ENCODE measurements at regions not wholly inside any gene's neighbourhood (a gene's known extent, or its start where the extent isn't known, plus 50 kb on each side); places are given as distances from the start of the nearest gene placed in this dataset.

GRCh38 chr1:199067483-199067882 is 428.6 kb downstream of the PTPRC start:
- TF ChIP-seq, protein P1, sequence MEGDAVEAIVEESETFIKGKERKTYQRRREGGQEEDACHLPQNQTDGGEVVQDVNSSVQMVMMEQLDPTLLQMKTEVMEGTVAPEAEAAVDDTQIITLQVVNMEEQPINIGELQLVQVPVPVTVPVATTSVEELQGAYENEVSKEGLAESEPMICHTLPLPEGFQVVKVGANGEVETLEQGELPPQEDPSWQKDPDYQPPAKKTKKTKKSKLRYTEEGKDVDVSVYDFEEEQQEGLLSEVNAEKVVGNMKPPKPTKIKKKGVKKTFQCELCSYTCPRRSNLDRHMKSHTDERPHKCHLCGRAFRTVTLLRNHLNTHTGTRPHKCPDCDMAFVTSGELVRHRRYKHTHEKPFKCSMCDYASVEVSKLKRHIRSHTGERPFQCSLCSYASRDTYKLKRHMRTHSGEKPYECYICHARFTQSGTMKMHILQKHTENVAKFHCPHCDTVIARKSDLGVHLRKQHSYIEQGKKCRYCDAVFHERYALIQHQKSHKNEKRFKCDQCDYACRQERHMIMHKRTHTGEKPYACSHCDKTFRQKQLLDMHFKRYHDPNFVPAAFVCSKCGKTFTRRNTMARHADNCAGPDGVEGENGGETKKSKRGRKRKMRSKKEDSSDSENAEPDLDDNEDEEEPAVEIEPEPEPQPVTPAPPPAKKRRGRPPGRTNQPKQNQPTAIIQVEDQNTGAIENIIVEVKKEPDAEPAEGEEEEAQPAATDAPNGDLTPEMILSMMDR (IDR thresholded peaks at IDR 0.05), result no peak
- no peak for TF ChIP-seq POLR2A (IDR thresholded peaks at IDR 0.05)

DNA sequence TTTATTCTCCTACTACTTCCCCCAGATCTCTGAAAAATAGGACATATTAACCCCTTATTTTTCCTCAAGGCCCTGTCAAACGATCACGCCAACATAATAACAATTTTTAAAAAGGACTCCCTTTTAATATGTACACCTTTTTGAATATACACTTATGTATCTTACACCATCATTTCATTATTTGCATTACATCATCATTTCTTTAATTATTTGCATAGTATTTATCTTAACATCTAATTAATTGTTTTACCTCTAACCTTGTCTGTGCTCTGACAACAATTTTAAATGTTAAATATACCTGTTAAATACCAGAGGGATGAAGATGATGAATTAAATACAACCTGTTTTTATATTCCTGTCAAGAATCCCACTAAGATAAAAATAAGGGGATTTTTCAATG is 432.2 kb downstream of the PTPRC start:
- Histone ChIP-seq H3K9me3 (no peaks in the 10 kb centered on the region), H3K36me3 (no peaks in the 10 kb centered on the region), H3K4me3 (replicated peaks in 1 of 3) (no peak overlapping the region), H3K27me3 (no peaks in the 10 kb centered on the region), H3K27ac (no peak overlapping the region), H3K4me1 (no peaks in the 10 kb centered on the region)
- no peak for DNase-seq
- intact Hi-C loops (cut with DNase I), result no loop called here
- WGBS, 2 donors, result 97 to 98% methylated on average over 2 of the region's 2 CpGs
- TF ChIP-seq, protein P1 (IDR thresholded peaks at IDR 0.05), result no peak
- TF ChIP-seq POLR2A (IDR thresholded peaks at IDR 0.05), result no peak

More at GRCh38 chr1:199067483-199067882, 428.6 kb downstream of the PTPRC start:
- H3K4me1 ChIP-seq, result no peaks in the 10 kb centered on the region
- no peaks in the 10 kb centered on the region for H3K36me3 ChIP-seq
- H3K27ac ChIP-seq, result no peak overlapping the region
- WGBS, 2 donors, result 84 to 92% methylated on average over 2 of the region's 2 CpGs
- DNase-seq, result no peak
- no peaks in the 10 kb centered on the region for H3K9me3 ChIP-seq
- H3K4me3 ChIP-seq (replicated peaks in 1 of 3), result no peak overlapping the region
- no peaks in the 10 kb centered on the region for H3K27me3 ChIP-seq
- intact Hi-C loops (cut with DNase I), result no loop called here

DNA sequence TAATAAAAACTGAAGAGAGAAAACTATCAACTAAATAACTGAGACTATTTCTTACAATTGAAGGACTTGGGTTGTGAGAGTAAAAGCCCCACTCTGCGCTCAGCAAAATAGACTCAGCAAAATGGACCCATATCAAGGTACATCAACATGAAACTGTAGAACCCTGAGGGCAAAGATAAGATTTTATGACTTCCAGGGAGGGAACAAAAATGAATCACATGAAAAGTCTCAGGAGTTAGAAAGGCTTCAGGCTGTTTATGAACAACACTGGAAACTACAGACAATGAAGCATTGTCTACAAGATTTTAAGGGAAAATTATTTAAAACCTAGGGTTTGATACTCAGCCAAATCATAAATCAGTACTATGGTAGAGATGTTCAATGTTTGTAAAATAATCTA is 434.3 kb downstream of the PTPRC start:
- intact Hi-C loops (cut with DNase I), result no loop called here
- 93 to 95% methylated on average over 1 of the region's 1 CpG for WGBS, 2 donors
- H3K4me1 ChIP-seq, result no peaks in the 10 kb centered on the region
- no peak overlapping the region for H3K27ac ChIP-seq
- H3K27me3 ChIP-seq, result no peaks in the 10 kb centered on the region
- TF ChIP-seq POLR2A (IDR thresholded peaks at IDR 0.05), result no peak
- TF ChIP-seq, protein P1 (IDR thresholded peaks at IDR 0.05), result no peak
- no peaks in the 10 kb centered on the region for H3K9me3 ChIP-seq
- DNase-seq, result no peak
- no peaks in the 10 kb centered on the region for H3K36me3 ChIP-seq
- H3K4me3 ChIP-seq (replicated peaks in 1 of 3), result no peak overlapping the region

DNA sequence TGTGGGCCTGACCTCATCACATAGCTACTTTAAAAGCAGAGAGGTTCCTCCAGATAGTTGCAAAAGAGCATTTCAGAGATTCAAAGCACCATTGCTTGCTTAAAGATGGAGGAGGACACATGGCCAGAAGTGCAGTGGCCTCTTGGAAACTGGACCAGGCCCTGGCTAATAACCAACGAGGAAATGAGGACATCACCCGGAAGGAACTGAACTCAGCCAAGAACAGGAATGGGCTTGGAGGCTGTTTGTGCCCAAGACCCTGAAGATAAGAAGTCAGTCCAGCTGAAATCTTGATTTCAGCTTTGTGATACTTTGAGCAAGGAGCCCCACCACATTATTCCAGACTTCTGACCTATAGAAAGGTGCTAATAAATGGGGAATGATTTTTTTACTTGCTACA is 437.0 kb downstream of the PTPRC start:
- Histone ChIP-seq H3K36me3 (no peaks in the 10 kb centered on the region), H3K4me1 (no peaks in the 10 kb centered on the region), H3K4me3 (replicated peaks in 1 of 3) (no peak overlapping the region), H3K27ac (no peak overlapping the region), H3K27me3 (no peaks in the 10 kb centered on the region), H3K9me3 (no peaks in the 10 kb centered on the region)
- intact Hi-C loops (cut with DNase I), result no loop called here
- TF ChIP-seq, protein P1 (IDR thresholded peaks at IDR 0.05), result no peak
- no peak for TF ChIP-seq POLR2A (IDR thresholded peaks at IDR 0.05)
- DNase-seq, result no peak
- 68 to 78% methylated on average over 2 of the region's 2 CpGs for WGBS, 2 donors

GRCh38 chr1:199079994-199080393 is 441.2 kb downstream of the PTPRC start:
- Histone ChIP-seq H3K36me3 (no peaks in the 10 kb centered on the region), H3K27me3 (no peaks in the 10 kb centered on the region), H3K4me1 (no peaks in the 10 kb centered on the region), H3K27ac (no peak overlapping the region), H3K4me3 (replicated peaks in 1 of 3) (no peak overlapping the region), H3K9me3 (no peaks in the 10 kb centered on the region)
- TF ChIP-seq POLR2A (IDR thresholded peaks at IDR 0.05), result no peak
- TF ChIP-seq, protein P1 (IDR thresholded peaks at IDR 0.05), result no peak
- intact Hi-C loops (cut with DNase I), result no loop called here
- no peak for DNase-seq
- WGBS, 2 donors, result 90 to 92% methylated on average over 1 of the region's 1 CpG

Measured in thyroid gland (tissue), 4 donors.